ENCODE measurements at regions not wholly inside any gene's neighbourhood (a gene's known extent, or its start where the extent isn't known, plus 50 kb on each side); places are given as distances from the start of the nearest gene placed in this dataset.

DNA sequence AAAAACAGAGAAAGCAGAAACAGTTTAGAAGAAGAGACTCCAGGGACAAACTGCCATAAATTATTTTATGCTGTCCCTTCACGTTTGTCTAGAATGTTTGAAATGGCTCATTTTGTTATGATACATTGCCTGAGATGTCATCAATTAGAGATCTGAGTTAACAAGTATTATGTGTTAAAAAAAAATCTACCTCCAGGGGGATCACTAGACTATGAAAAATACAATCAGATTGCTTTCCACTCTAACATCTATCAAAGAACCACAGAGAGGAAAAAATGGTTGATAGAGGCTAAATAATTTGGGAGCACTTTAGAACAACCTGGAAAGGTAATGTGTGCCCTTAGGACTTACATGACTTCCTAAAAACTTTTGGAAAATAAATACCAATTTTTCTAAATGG, 103.8 kb upstream of the CCDC150 start:
- TF ChIP-seq, protein P1, sequence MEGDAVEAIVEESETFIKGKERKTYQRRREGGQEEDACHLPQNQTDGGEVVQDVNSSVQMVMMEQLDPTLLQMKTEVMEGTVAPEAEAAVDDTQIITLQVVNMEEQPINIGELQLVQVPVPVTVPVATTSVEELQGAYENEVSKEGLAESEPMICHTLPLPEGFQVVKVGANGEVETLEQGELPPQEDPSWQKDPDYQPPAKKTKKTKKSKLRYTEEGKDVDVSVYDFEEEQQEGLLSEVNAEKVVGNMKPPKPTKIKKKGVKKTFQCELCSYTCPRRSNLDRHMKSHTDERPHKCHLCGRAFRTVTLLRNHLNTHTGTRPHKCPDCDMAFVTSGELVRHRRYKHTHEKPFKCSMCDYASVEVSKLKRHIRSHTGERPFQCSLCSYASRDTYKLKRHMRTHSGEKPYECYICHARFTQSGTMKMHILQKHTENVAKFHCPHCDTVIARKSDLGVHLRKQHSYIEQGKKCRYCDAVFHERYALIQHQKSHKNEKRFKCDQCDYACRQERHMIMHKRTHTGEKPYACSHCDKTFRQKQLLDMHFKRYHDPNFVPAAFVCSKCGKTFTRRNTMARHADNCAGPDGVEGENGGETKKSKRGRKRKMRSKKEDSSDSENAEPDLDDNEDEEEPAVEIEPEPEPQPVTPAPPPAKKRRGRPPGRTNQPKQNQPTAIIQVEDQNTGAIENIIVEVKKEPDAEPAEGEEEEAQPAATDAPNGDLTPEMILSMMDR (IDR thresholded peaks at IDR 0.05) = no peak
- no peak for TF ChIP-seq POLR2A (IDR thresholded peaks at IDR 0.05)

All from adrenal gland (tissue), 5 donors.